ENCODE measurements at regions not wholly inside any gene's neighbourhood (a gene's known extent, or its start where the extent isn't known, plus 50 kb on each side); places are given as distances from the start of the nearest gene placed in this dataset.

DNA sequence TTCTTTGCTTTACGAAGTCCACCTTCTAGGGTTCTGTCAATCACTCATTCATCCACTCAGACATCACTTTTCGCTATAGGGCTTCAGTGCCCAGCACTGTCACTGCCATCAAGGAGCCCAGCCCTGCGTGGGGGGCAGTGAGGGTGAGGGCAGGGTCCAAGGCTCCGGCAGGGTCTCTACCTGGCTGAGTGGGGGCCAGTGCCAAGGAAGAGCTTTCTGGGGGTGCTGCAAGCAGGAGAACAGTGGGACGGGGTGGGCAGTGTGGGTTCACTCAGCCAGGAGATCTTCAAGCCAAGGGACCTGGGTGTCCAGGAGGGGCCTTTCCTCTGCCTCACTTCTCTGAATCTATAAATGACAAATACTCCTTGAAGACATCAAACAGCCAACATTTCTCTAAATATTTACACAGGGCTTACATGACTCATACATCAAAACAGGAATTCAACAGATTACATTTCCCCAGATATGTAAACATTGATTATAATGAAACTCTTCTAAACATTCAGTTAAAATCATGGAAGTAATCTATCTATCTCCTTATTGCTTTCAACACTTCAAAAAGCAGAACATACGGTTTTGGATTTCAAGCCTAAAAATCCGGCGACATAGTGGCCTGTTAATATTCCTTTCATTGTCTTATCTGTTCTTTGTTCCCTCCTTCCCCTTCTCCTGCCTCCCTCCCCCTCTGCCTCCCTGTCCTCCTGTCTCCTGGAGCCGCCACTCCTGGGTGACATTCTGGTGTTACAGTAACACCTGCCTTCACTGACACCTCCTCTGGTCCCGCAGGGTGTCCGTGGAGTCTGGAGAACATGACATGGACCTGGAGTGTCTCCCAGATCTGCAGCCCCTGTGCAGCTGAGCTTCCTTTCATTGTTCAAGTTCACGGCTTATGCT, 94.4 kb upstream of the ADRA2C start:
- H3K4me1 Mint-ChIP-seq, result no peaks in the 10 kb centered on the region
- H3K4me3 Mint-ChIP-seq, result no peak overlapping the region
- peaks cover 6 to 14% (median 10%) of the 10 kb centered on the region in 3 donors for H3K9me3 Mint-ChIP-seq
- peaks cover 12% of the 10 kb centered on the region for H3K27me3 Mint-ChIP-seq
- no peak overlapping the region for H3K27ac Mint-ChIP-seq
- H3K36me3 Mint-ChIP-seq, result peaks cover 2% of the 10 kb centered on the region

DNA sequence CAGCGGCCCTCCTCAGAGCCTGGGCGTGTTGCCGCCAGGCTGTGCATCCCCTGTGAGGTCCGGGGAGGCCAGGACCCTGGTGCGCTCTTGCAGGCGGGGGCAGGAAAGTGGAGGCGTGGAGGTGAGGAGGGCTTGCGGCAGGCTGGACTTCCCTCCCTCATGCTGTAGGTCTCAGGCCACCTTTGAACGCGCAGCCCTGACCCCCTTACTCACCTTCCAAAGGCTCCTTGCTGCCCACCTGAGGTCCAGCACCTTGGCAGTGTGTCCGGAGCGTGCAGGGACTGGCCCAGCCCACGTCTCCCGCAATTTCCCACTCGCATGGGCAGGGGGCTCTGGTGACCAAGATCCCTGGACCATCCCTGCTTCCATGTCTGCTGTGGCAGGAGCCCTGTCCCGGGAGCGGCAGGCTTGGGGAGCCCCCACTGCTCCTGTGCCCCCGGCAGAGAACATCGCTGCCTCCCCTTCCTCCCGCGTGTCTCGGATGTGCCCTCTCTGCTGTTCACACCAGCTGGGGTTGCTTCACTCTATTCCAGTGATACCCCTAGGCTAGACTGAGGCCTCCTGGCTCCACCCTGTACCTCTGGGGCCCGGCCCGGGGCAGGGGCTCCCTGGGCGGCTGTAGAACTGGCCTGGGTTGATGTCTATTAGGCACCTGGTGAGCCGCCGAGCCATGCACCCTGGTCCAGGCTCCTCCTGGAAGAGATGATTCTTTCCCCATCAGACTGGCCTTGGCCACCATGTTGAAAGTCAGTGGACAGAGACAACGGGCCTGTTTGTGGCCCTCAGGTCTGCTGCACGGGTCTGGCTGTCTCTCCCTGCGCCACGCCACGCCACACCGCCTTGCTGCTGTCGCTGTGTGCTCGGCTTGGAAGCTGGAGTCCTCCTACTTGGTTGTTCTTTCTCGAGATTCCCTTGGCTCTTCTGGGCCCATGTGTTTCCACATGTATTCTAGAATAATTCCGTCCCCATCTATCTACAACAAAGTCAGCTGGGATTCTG, 95.4 kb upstream of the ADRA2C start:
- Mint-ChIP-seq H3K4me1 (peaks cover 0 to 6% (median 3%) of the 10 kb centered on the region in 3 donors), H3K27me3 (peaks cover 8% of the 10 kb centered on the region), H3K36me3 (peaks cover 2% of the 10 kb centered on the region), H3K27ac (no peak overlapping the region), H3K9me3 (peaks cover 6 to 14% (median 10%) of the 10 kb centered on the region in 3 donors), H3K4me3 (no peak overlapping the region)

DNA sequence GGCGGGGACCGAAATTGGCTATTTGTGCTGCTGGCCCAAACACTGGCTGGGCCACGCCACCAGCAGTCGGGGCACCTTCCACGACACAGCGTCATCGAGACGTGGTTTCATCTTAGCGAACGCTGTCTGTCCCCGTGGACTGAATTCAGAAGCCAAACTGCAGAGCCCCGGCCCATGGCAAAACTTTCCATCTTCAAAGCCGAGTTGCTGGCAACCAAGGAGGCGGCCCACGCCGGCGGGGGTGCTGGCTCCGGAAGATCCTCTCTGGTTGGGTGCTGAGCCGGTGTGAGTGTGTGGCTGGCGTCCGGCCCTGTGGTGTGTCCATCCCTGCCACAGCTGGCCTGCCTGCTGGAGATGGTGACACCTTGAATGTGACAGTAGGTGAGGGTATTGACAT, 96.6 kb upstream of the ADRA2C start:
- Mint-ChIP-seq H3K9me3 (peaks cover 6 to 14% (median 10%) of the 10 kb centered on the region in 3 donors), H3K4me3 (no peak overlapping the region), H3K36me3 (peaks cover 2% of the 10 kb centered on the region), H3K27ac (peak overlapping the region in 1 of 3 donors; percentile 76), H3K4me1 (peaks cover 0 to 9% (median 7%) of the 10 kb centered on the region in 3 donors), H3K27me3 (peaks cover 5% of the 10 kb centered on the region)

DNA sequence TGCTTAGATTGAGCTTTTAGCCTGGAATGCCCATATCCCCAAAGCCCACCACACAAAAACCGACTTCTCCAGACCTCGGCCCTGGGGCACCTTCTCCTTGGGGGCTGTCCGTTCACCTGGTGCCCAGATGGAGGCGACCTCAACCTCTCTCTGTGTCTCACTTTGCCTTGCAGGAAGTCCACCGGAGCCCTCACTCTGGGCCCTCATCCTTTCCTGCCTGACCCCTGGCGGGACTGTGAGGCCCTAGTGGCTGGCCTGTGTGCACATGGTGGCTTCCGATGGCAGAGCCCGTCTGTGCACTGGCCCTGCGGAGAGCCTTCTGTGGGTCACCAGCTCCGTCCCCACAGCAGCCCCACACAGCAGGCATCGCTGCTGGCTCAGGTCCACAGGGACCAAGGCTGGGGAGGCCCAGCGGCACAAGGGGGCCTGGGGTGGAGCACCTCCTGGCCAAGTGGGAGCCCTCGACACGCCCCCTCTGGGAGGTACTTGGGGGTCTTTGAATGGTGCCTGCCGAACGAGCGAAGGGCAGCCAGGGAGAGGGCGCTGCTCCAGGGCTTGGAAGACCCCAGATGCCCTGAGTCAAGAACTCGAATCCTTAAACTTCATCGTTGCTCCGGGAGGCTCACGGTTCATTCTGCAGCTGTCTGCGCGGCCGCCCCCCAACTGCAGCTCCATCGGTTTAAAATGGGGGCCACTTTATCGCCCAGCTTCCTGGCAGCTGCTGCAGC, 97.2 kb upstream of the ADRA2C start:
- H3K4me3 Mint-ChIP-seq, result no peak overlapping the region
- peaks cover 6 to 14% (median 10%) of the 10 kb centered on the region in 3 donors for H3K9me3 Mint-ChIP-seq
- H3K27me3 Mint-ChIP-seq, result peaks cover 5% of the 10 kb centered on the region
- H3K36me3 Mint-ChIP-seq, result peaks cover 2% of the 10 kb centered on the region
- peak overlapping the region in 1 of 3 donors; percentile 11 for H3K27ac Mint-ChIP-seq
- H3K4me1 Mint-ChIP-seq, result peaks cover 0 to 9% (median 7%) of the 10 kb centered on the region in 3 donors

DNA sequence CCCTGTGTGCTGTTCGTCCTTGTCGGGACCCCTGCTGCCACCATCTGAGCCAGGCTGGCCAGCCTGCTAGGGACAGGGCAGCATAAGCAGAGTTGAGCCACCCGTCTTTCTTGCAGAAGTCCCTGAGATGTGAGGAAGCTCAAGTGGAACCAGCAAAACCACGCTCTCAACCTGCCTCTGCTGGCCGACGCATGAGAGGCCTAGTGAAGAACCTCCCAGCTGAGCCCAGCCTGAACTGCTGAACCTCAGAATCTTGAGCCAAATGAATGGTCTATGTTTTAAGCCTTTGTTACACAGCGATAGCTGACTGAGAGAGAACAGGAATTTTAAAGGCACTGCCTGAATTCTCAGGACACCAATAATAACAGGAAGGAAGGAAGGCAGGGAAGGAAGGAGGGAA, 98.9 kb upstream of the ADRA2C start:
- Mint-ChIP-seq H3K4me3 (no peak overlapping the region), H3K9me3 (peaks cover 3 to 10% (median 8%) of the 10 kb centered on the region in 3 donors), H3K27ac (peak overlapping the region in 1 of 3 donors; percentile 69), H3K27me3 (peaks cover 2% of the 10 kb centered on the region), H3K4me1 (peaks cover 0 to 9% (median 7%) of the 10 kb centered on the region in 3 donors), H3K36me3 (peaks cover 2% of the 10 kb centered on the region)

DNA sequence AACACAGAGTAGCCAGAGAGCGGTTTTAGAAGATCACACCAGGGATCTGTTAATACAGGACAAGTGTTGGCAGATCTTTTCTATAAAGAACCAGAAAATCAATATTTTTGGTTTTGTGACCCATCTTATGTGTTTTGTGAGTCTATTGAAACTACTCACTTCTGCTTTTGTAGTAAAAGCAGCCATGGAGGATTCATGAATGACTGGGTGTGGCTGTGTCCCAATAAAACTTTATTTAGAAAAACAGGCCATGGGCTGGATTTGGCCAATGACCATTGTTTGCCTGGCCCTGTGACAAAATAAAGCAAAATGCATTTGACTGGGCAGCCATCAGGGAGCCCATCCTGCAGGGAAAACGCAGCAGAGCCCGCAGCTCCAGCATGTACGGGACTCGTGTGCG, 99.9 kb upstream of the ADRA2C start:
- Mint-ChIP-seq H3K4me3 (peak overlapping the region in 2 of 4 donors; percentile 43 to 86), H3K9me3 (peaks cover 3 to 8% (median 5%) of the 10 kb centered on the region in 3 donors), H3K36me3 (peaks cover 2% of the 10 kb centered on the region), H3K4me1 (peaks cover 0 to 9% (median 7%) of the 10 kb centered on the region in 3 donors), H3K27me3 (peaks cover 11% of the 10 kb centered on the region), H3K27ac (no peak overlapping the region)

DNA sequence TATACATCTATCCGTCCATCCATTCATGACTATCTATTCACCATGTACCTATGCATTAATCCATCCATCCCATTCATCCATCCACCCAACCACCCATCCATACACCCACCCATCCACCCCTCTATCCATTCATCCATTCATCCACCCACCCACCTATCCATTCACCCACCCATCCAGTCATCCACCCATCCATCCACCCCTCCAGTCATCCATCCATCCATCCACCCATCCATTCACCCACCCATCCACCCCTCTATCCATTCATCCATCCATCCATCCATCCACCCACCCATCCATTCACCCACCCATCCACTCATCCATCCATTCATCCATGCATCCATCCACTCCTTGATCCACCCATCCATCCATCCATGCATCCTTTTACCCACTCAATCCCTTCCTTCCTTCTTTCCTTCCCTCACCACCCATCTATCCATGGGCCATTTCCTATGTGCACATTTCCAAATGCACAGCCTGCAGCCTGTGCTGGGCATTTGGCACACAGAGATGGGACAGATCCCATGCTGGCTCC, 100.8 kb upstream of the ADRA2C start:
- H3K36me3 Mint-ChIP-seq, result peaks cover 2% of the 10 kb centered on the region
- peak overlapping the region in 2 of 4 donors; percentile 41 to 51 for H3K4me3 Mint-ChIP-seq
- H3K4me1 Mint-ChIP-seq, result peaks cover 0 to 13% (median 12%) of the 10 kb centered on the region in 3 donors
- no peak overlapping the region for H3K27ac Mint-ChIP-seq
- H3K27me3 Mint-ChIP-seq, result peaks cover 12% of the 10 kb centered on the region
- peaks cover 3 to 8% (median 5%) of the 10 kb centered on the region in 3 donors for H3K9me3 Mint-ChIP-seq

DNA sequence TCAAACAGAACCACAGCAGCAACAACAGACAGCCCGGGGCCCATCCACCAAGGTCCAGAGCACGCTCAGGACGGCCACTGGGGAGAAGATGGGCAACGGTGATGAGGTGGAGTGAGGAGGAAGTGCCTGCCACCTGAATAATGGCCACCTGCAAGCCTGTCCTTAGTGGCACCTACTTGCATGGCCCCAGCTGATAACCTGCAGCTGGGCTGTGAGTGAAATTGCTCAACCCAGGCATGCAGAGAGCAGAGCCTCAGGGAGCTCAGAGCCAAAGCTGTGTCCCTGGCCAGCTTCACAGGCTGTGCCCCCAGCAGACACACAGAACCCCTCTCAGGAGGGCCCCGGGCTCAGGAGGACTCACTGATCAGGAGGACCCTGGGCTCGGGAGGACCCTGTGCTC, 102.4 kb upstream of the ADRA2C start:
- Mint-ChIP-seq H3K4me1 (peaks cover 0 to 13% (median 12%) of the 10 kb centered on the region in 3 donors), H3K9me3 (peaks cover 0 to 8% (median 3%) of the 10 kb centered on the region in 3 donors), H3K27ac (no peak overlapping the region), H3K27me3 (peaks cover 23% of the 10 kb centered on the region), H3K36me3 (peaks cover 2% of the 10 kb centered on the region), H3K4me3 (no peak overlapping the region)

DNA sequence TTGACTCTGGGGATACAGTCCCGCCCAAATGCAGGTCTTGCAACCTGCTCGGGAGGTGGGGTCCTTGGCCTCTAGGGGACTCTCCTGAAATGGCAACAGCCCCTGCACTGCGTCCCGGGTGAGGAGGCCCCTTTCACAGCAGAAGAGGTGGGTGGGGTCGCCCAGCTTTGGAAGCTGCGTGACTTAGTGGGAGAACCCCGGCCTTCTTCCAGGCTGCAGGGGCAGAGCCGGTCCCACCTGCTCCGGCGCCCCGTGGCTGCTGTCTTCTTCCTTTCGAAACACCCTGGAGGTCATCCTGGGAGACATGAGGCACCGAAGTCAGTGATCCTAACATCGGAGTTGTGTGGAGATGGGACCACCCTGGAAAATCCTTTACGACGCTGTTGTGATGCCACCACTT, 103.7 kb upstream of the ADRA2C start:
- peaks cover 0 to 13% (median 12%) of the 10 kb centered on the region in 3 donors for H3K4me1 Mint-ChIP-seq
- H3K36me3 Mint-ChIP-seq, result peaks cover 2% of the 10 kb centered on the region
- no peak overlapping the region for H3K27ac Mint-ChIP-seq
- H3K9me3 Mint-ChIP-seq, result peaks cover 0 to 3% (median 0%) of the 10 kb centered on the region in 3 donors
- H3K27me3 Mint-ChIP-seq, result peaks cover 27% of the 10 kb centered on the region
- H3K4me3 Mint-ChIP-seq, result no peak overlapping the region

DNA sequence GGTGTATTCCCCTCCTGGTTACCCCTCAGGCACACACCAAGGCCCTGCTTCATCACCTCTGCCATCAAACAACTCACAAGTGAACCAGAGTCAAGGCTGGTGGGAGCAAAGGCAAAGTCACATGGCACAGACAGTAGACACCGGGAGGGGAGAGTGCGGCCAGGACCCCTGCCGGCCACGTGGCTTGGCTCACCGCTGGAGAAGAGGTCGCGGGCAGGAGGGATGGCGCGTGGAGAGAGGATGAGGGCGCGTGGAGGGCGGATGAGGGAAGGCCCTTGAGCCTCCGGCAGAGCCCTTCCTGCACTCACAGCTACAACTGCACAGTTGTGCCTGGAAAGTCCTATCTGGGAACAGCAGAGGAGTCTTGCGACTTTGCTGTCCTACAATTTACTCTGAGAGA, 104.2 kb upstream of the ADRA2C start:
- Mint-ChIP-seq H3K9me3 (no peaks in the 10 kb centered on the region), H3K4me3 (no peak overlapping the region), H3K4me1 (peaks cover 0 to 14% (median 14%) of the 10 kb centered on the region in 3 donors), H3K27ac (no peak overlapping the region), H3K36me3 (no peaks in the 10 kb centered on the region), H3K27me3 (peaks cover 27% of the 10 kb centered on the region)

DNA sequence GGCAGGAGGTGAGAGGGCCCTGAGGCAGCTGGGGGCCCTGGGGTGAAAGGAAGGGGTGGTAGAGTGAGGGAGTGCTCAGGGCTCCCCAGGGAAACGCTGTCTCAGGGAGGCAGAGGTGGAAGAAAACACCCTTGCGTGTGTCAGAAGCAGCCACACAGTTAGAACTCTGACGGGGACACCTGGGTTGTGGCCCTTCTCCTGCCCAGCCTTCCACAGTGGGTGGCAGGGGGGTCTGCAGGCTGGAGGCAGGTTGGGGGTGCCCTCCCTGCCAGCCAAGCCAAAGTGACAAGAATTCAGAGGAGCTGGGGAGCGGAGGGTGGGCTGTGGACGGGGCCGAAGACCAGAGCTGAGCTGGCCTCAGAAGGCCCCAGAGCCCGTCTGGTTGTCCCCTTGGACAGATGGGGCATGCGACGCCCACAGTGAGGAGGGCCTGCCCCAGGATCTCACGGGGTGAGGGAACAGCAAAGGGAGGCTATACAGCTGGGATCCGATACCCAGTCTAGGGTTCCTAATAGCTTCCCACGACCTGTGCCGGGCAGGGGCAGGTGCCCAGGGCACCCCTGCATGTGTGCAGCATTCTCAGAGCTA, 105.2 kb upstream of the ADRA2C start:
- Mint-ChIP-seq H3K9me3 (no peaks in the 10 kb centered on the region), H3K27me3 (peaks cover 36% of the 10 kb centered on the region), H3K4me1 (peaks cover 0 to 20% (median 12%) of the 10 kb centered on the region in 3 donors), H3K36me3 (no peaks in the 10 kb centered on the region), H3K4me3 (peak overlapping the region in 1 of 4 donors; percentile 78), H3K27ac (no peak overlapping the region)

DNA sequence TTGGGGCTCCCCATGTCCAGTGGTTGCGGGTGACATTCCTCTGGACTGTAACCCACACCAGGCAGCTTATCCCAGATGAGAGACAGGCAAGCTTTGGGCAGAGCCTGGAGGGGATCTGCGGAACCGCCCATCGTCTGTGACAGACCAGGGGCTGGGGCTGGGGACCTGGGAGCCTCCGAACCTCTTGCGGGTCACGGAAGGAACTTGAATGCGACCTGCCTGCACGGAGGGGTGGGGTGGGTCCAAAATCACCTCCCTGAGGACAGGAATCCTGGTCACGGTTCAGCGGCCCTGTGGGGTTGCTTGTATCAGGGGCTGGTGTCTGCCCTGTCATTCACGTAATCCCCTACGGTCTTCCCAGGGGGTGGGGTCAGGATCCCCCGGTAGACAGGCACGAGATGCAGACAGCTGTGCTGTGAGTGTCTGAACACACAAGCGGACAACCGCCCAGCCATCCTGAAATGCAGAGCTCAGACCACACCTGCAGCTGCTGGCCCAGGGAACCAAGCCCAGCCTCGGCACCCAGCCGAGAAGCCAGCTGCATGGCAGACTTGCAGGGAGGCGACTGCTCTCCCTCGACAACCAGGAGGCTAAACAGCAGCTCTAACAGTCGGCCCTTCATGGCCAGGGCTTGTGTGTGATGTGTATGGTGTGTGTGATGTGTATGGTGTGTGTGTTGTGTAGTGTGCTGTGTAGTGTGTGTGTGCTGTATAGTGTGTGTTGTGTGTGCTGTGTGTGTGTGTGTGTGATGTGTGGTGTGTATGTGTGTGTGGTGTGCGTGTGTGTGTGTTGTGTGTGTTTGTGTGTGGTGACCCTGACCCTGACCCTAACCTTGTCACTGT, 105.9 kb upstream of the ADRA2C start:
- Mint-ChIP-seq H3K27me3 (peaks cover 39% of the 10 kb centered on the region), H3K9me3 (no peaks in the 10 kb centered on the region), H3K27ac (no peak overlapping the region), H3K36me3 (no peaks in the 10 kb centered on the region), H3K4me1 (peaks cover 0 to 15% (median 9%) of the 10 kb centered on the region in 3 donors), H3K4me3 (peak overlapping the region in 2 of 4 donors; percentile 51 to 78)

DNA sequence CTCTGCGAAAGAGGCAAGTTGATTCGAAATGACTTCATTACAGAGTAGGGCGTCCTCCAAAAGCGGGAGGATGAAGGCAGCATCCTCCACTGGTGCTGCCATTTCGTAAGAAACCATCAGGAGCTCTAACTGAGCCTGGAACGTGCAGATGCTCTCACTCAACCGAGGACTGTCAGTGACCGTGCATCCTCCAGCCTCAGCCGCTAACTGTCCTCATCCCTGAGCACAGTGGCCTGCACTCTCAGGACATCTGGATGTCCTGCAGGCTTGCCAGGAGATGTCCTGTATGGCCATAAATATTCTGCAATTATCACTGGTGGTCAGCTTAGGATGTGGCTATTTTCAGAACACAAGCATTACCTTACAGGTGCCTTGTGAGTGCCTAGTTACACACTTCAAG, 107.1 kb upstream of the ADRA2C start:
- peaks cover 41% of the 10 kb centered on the region for H3K27me3 Mint-ChIP-seq
- H3K4me1 Mint-ChIP-seq, result peaks cover 0 to 11% (median 9%) of the 10 kb centered on the region in 3 donors
- H3K36me3 Mint-ChIP-seq, result no peaks in the 10 kb centered on the region
- no peaks in the 10 kb centered on the region for H3K9me3 Mint-ChIP-seq
- no peak overlapping the region for H3K27ac Mint-ChIP-seq
- no peak overlapping the region for H3K4me3 Mint-ChIP-seq

All from IgD-negative memory B cell (primary cell).